Erythroblast (primary cell): ENCODE measurements at regions not wholly inside any gene's neighbourhood (a gene's known extent, or its start where the extent isn't known, plus 50 kb on each side); places are given as distances from the start of the nearest gene placed in this dataset.

Experiments used
- GATA1 ChIP-seq: IDR thresholded peaks from 2 replicates; pipeline ENCODE4 v1.6.1; 2011; ENCODE audit warnings: low read depth, mild to moderate bottlenecking, control low read depth, low read length, moderate library complexity
- POLR2A ChIP-seq: IDR thresholded peaks from 2 replicates; pipeline ENCODE4 v1.6.1; 2011; ENCODE audit warnings: mild to moderate bottlenecking, low read length

- no peak for TF ChIP-seq POLR2A
- TF ChIP-seq GATA1 = no peak
These were observed 635.5 kb upstream of the NETO1 start for GRCh38 chr18:73503326-73503725.
